Liver (tissue), 8 donors: ENCODE measurements at regions not wholly inside any gene's neighbourhood (a gene's known extent, or its start where the extent isn't known, plus 50 kb on each side); places are given as distances from the start of the nearest gene placed in this dataset.

Experiments used
- DNase-seq: peaks from one replicate; pipeline ENCODE4 v3.0.0-alpha.2; 2017; ENCODE audit warnings: low spot score
- H3K27ac ChIP-seq, 2 donors: one replicate each; pipeline ENCODE4 v1.7.0; 2013; ENCODE audit warnings: inconsistent platforms in 2 of 2, low read length in 2 of 2, control low read depth in 1 of 2, low read depth in 1 of 2, mild to moderate bottlenecking in 1 of 2
- H3K27me3 ChIP-seq, 4 donors: one replicate each; pipeline versions ENCODE4 v1.6.1 to v1.7.0; 2013; ENCODE audit warnings: low read length in 3 of 4, inconsistent platforms in 1 of 4, mild to moderate bottlenecking in 1 of 4, moderate library complexity in 1 of 4; ENCODE audit not compliant: control insufficient read depth in 4 of 4, insufficient read depth in 4 of 4
- H3K36me3 ChIP-seq, 4 donors: one replicate each; pipeline versions ENCODE4 v1.6.1 to v1.7.0; 2013; ENCODE audit warnings: low read length in 3 of 4, mild to moderate bottlenecking in 3 of 4, low read depth in 1 of 4, moderate library complexity in 1 of 4; ENCODE audit not compliant: control insufficient read depth in 4 of 4, insufficient read depth in 3 of 4
- H3K4me1 ChIP-seq, 4 donors: one replicate each; pipeline versions ENCODE4 v1.6.1 to v1.7.0; 2013; ENCODE audit warnings: low read length in 3 of 4, mild to moderate bottlenecking in 3 of 4, moderate library complexity in 1 of 4; ENCODE audit not compliant: control insufficient read depth in 4 of 4, insufficient read depth in 4 of 4
- H3K4me3 ChIP-seq, 3 donors: one replicate each; pipeline versions ENCODE4 v1.6.1 to v1.7.0; 2013; ENCODE audit warnings: low read length in 3 of 3, control low read depth in 1 of 3, low read depth in 1 of 3, mild to moderate bottlenecking in 1 of 3
- H3K9ac ChIP-seq, 2 donors: one replicate each; pipeline ENCODE4 v1.7.0; 2013; ENCODE audit warnings: low read length in 2 of 2, mild to moderate bottlenecking in 2 of 2, moderate library complexity in 2 of 2, control low read depth in 1 of 2, low read depth in 1 of 2
- H3K9me3 ChIP-seq, 4 donors: one replicate each; pipeline versions ENCODE4 v1.6.1 to v1.7.0; 2013; ENCODE audit warnings: low read length in 3 of 4; ENCODE audit not compliant: control insufficient read depth in 4 of 4
- EGR1 ChIP-seq, 2 donors: IDR thresholded peaks; 2 replicates each; pipeline ENCODE4 v1.6.1; 2016 to 2018; ENCODE audit warnings: antibody characterized with exemption in 2 of 2, low read depth in 2 of 2
- FOXA1 ChIP-seq: IDR thresholded peaks from 2 replicates; pipeline ENCODE4 v1.6.1; 2016; ENCODE audit warnings: antibody characterized with exemption
- FOXA2 ChIP-seq: IDR thresholded peaks from 2 replicates; pipeline ENCODE4 v1.6.1; 2016; ENCODE audit warnings: antibody characterized with exemption
- GABPA ChIP-seq, 2 donors: IDR thresholded peaks in 1 of 2; conservative IDR thresholded peaks in 1 of 2; 2 replicates each; pipeline ENCODE4 v1.6.1; 2016; ENCODE audit warnings: antibody characterized with exemption in 2 of 2, mild to moderate bottlenecking in 1 of 2, moderate library complexity in 1 of 2
- HNF4A ChIP-seq, 2 donors: conservative IDR thresholded peaks; 2 replicates each; pipeline ENCODE4 v1.6.1; 2016; ENCODE audit warnings: antibody characterized with exemption in 2 of 2, mild to moderate bottlenecking in 2 of 2
- HNF4G ChIP-seq: IDR thresholded peaks from 2 replicates; pipeline ENCODE4 v1.6.1; 2016; ENCODE audit warnings: antibody characterized with exemption
- JUND ChIP-seq, 2 donors: IDR thresholded peaks; 2 replicates each; pipeline ENCODE4 v1.6.1; 2016; ENCODE audit warnings: antibody characterized with exemption in 2 of 2
- NR2F2 ChIP-seq: IDR thresholded peaks from 2 replicates; pipeline ENCODE4 v1.6.1; 2016; ENCODE audit warnings: antibody characterized with exemption
- RAD21 ChIP-seq, 2 donors: IDR thresholded peaks; 2 replicates each; pipeline ENCODE4 v1.6.1; 2016; ENCODE audit warnings: antibody characterized with exemption in 2 of 2, mild to moderate bottlenecking in 2 of 2
- REST ChIP-seq: IDR thresholded peaks from 2 replicates; pipeline ENCODE4 v1.6.1; 2016; ENCODE audit warnings: antibody characterized with exemption, mild to moderate bottlenecking
- RXRA ChIP-seq, 2 donors: IDR thresholded peaks; 2 replicates each; pipeline ENCODE4 v1.6.1; 2017 to 2018; ENCODE audit warnings: antibody characterized with exemption in 2 of 2, mild to moderate bottlenecking in 1 of 2
- SP1 ChIP-seq: IDR thresholded peaks from 2 replicates; pipeline ENCODE4 v1.6.1; 2018; ENCODE audit warnings: antibody characterized with exemption, mild to moderate bottlenecking
- TAF1 ChIP-seq: conservative IDR thresholded peaks from 2 replicates; pipeline ENCODE4 v1.6.1; 2016; ENCODE audit warnings: antibody characterized with exemption, mild to moderate bottlenecking
- ZBTB33 ChIP-seq: IDR thresholded peaks from 2 replicates; pipeline ENCODE4 v1.6.1; 2016; ENCODE audit warnings: antibody characterized with exemption
- whole genome bisulfite sequencing: extraction: QIAGEN DNeasy Blood & Tissue Kit; methylation state at CpG from one replicate; pipeline ENCODE4 v1.1.7; 2013; 5-methylcytosine and 5-hydroxymethylcytosine counted together
- TF ChIP-seq, protein P1 (sequence below): IDR thresholded peaks from 2 replicates; pipeline ENCODE4 v1.6.1; 2016; ENCODE audit warnings: antibody characterized with exemption
- TF ChIP-seq, protein P2 (sequence below): fragments of 150-350 bp; IDR thresholded peaks from 2 replicates; pipeline ENCODE4 v1.5.1; 2017; ENCODE audit warnings: improper control_type of control experiment, low read depth, low read length; ENCODE audit not compliant: missing input control
- donor health status: healthy.
- donor health status: healthy.
- donor health status: healthy.
- donor health status: healthy.
- donor health status: healthy.

- H3K9me3 ChIP-seq, result no peaks in the 10 kb centered on the region
- DNase-seq, result no peak
- H3K4me1 ChIP-seq, result peaks cover 0 to 4% (median 0%) of the 10 kb centered on the region in 4 donors
- no peak overlapping the region for H3K27ac ChIP-seq
- no peaks in the 10 kb centered on the region for H3K36me3 ChIP-seq
- H3K27me3 ChIP-seq, result no peaks in the 10 kb centered on the region
- H3K9ac ChIP-seq, result no peak overlapping the region
- no peak for TF ChIP-seq REST
- TF ChIP-seq, protein P1, sequence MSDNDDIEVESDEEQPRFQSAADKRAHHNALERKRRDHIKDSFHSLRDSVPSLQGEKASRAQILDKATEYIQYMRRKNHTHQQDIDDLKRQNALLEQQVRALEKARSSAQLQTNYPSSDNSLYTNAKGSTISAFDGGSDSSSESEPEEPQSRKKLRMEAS, result no peak
- TF ChIP-seq NR2F2, result no peak
- TF ChIP-seq SP1, result no peak
- TF ChIP-seq ZBTB33, result no peak
- no peak for TF ChIP-seq FOXA2
- TF ChIP-seq HNF4G, result no peak
- TF ChIP-seq GABPA (IDR thresholded peaks at IDR 0.05 in 1 of 2, conservative IDR thresholded peaks at IDR 0.05 in 1 of 2), result no peak
- TF ChIP-seq EGR1 (IDR thresholded peaks at IDR 0.05; ENCODE audit: low read depth in 2 of 2), result no peak
- TF ChIP-seq TAF1, result no peak
- no peak for TF ChIP-seq FOXA1
- no peak for TF ChIP-seq HNF4A (conservative IDR thresholded peaks at IDR 0.05)
- no peak for TF ChIP-seq RXRA (IDR thresholded peaks at IDR 0.05)
- 64% methylated on average over 3 of the region's 3 CpGs for WGBS
- no peak overlapping the region for H3K4me3 ChIP-seq
Observed at GRCh38 chr2:217684431-217685254, 318.2 kb downstream of the TNS1 start.

- H3K9me3 ChIP-seq, result no peaks in the 10 kb centered on the region
- H3K36me3 ChIP-seq, result no peaks in the 10 kb centered on the region
- TF ChIP-seq JUND (IDR thresholded peaks at IDR 0.05), result no peak
- no peak for TF ChIP-seq HNF4A (conservative IDR thresholded peaks at IDR 0.05)
- no peak for TF ChIP-seq FOXA2
- TF ChIP-seq RAD21 (IDR thresholded peaks at IDR 0.05), result no peak
- TF ChIP-seq SP1, result no peak
- no peak for TF ChIP-seq FOXA1
- TF ChIP-seq, protein P2, sequence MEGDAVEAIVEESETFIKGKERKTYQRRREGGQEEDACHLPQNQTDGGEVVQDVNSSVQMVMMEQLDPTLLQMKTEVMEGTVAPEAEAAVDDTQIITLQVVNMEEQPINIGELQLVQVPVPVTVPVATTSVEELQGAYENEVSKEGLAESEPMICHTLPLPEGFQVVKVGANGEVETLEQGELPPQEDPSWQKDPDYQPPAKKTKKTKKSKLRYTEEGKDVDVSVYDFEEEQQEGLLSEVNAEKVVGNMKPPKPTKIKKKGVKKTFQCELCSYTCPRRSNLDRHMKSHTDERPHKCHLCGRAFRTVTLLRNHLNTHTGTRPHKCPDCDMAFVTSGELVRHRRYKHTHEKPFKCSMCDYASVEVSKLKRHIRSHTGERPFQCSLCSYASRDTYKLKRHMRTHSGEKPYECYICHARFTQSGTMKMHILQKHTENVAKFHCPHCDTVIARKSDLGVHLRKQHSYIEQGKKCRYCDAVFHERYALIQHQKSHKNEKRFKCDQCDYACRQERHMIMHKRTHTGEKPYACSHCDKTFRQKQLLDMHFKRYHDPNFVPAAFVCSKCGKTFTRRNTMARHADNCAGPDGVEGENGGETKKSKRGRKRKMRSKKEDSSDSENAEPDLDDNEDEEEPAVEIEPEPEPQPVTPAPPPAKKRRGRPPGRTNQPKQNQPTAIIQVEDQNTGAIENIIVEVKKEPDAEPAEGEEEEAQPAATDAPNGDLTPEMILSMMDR, result no peak
- TF ChIP-seq, protein P1, result no peak
- DNase-seq, result no peak
- H3K9ac ChIP-seq, result no peak overlapping the region
- WGBS, result 86% methylated on average over 1 of the region's 1 CpG
- H3K4me1 ChIP-seq, result peaks cover 0 to 4% (median 0%) of the 10 kb centered on the region in 4 donors
- H3K27me3 ChIP-seq, result no peaks in the 10 kb centered on the region
- no peak overlapping the region for H3K27ac ChIP-seq
- H3K4me3 ChIP-seq, result no peak overlapping the region
Observed at GRCh38 chr2:217683106-217683870, 319.5 kb downstream of the TNS1 start.
